PC-3 (cell line): ENCODE measurements at regions not wholly inside any gene's neighbourhood (a gene's known extent, or its start where the extent isn't known, plus 50 kb on each side); places are given as distances from the start of the nearest gene placed in this dataset.

Experiments used
- CTCF ChIP-seq: fragments of 300-600 bp; sonication (generic); conservative IDR thresholded peaks from 2 replicates; pipeline ENCODE4 v1.5.1; 2017; ENCODE audit warnings: antibody characterized with exemption, low read depth, mild to moderate bottlenecking, low read length
- EZH2 ChIP-seq: fragments of 300-600 bp; sonication (generic); IDR thresholded peaks from one replicate; pipeline ENCODE4 v1.6.1; 2017; ENCODE audit warnings: antibody characterized with exemption, mild to moderate bottlenecking, low read length; ENCODE audit not compliant: unreplicated experiment
- EZH2phosphoT487 ChIP-seq: fragments of 300-600 bp; sonication (generic); IDR thresholded peaks from 2 replicates; pipeline ENCODE4 v1.6.1; 2018; ENCODE audit warnings: mild to moderate bottlenecking, antibody characterized with exemption, low read length, borderline replicate concordance

- TF ChIP-seq CTCF (no peak), EZH2phosphoT487 (no peak), EZH2 (no peak)
These were observed 217.5 kb downstream of the MACC1 start for GRCh38 chr7:19999681-20000080.
